Vagina (tissue), 2 donors: ENCODE measurements at regions not wholly inside any gene's neighbourhood (a gene's known extent, or its start where the extent isn't known, plus 50 kb on each side); places are given as distances from the start of the nearest gene placed in this dataset.

Experiments
- DNase-seq, 2 donors: peaks; one replicate each; pipeline ENCODE4 v3.0.0-alpha.2; 2017; ENCODE audit errors: extremely low spot score in 2 of 2
- H3K27ac ChIP-seq: fragments of 200-600 bp; sonication (generic); one replicate; pipeline ENCODE4 v1.5.1; 2019
- H3K27me3 ChIP-seq: fragments of 200-600 bp; sonication (generic); one replicate; pipeline ENCODE4 v1.5.1; 2019
- H3K36me3 ChIP-seq, 2 donors: fragments of 200-600 bp; sonication (generic); one replicate each; pipeline ENCODE4 v1.5.1; 2017 to 2019
- H3K4me1 ChIP-seq: fragments of 200-600 bp; sonication (generic); one replicate; pipeline ENCODE4 v1.5.1; 2019
- H3K4me3 ChIP-seq, 2 donors: fragments of 200-600 bp; sonication (generic); 1 replicate in 1 of 2; 2 replicates in 1 of 2; pipeline ENCODE4 v1.5.1; 2016 to 2019
- H3K9me3 ChIP-seq: fragments of 200-600 bp; sonication (generic); one replicate; pipeline ENCODE4 v1.5.1; 2019
- POLR2A ChIP-seq, 2 donors: fragments of 450-650 bp; IDR thresholded peaks; one replicate each; pipeline ENCODE4 v1.6.1; 2017; ENCODE audit warnings: antibody characterized with exemption in 2 of 2, mild to moderate bottlenecking in 2 of 2, moderate library complexity in 2 of 2
- POLR2AphosphoS5 ChIP-seq, 2 donors: sonication (generic); formaldehyde crosslinking; IDR thresholded peaks; one replicate each; pipeline ENCODE4 v1.9.0; 2017; ENCODE audit warnings: antibody characterized with exemption in 2 of 2, mild to moderate bottlenecking in 2 of 2, low read depth in 1 of 2; ENCODE audit not compliant: insufficient read depth in 1 of 2
- intact Hi-C: fragments of 100-400 bp; cut with DNase I; formaldehyde crosslinking; loops from one replicate; pipeline ENCODE4 v1.15.1; 2023
- TF ChIP-seq, protein P1 (sequence below), 3 experiments: fragments of 450-650 bp in 2 of 3; fragments of 200-600 bp in 1 of 3; sonication (generic) in 1 of 3; IDR thresholded peaks; one replicate each; pipeline ENCODE4 v1.5.1; 2017 to 2019; ENCODE audit warnings: antibody characterized with exemption in 3 of 3, mild to moderate bottlenecking in 2 of 3, moderate library complexity in 2 of 3

DNA sequence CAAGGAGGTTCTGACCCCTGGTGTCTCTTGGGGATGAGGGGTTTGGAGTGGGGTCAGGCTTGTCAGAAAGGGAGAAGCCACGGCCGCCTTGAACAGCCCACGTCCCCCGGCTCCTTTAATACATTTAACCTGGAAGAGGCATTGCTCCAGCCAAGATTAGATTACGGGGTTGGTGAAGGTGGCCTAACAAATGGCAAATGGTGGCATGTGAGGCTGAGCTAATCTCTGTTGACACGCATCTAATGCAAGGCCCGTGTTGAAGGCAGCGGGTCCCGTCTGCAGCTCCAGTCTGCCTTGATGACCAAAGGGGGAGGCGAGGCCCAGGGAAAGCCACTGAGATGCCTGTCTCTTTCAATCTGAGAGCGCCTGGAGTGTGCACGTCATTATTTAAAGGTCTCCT is 673.7 kb upstream of the TBX3 start:
- no peak for DNase-seq
- intact Hi-C loops, result no loop called here
- Histone ChIP-seq H3K9me3 (no peaks in the 10 kb centered on the region), H3K4me1 (peaks cover 18% of the 10 kb centered on the region), H3K27ac (no peak overlapping the region), H3K4me3 (no peak overlapping the region), H3K36me3 (no peaks in the 10 kb centered on the region), H3K27me3 (no peaks in the 10 kb centered on the region)
- no peak for TF ChIP-seq POLR2A (IDR thresholded peaks at IDR 0.05)
- TF ChIP-seq, protein P1, sequence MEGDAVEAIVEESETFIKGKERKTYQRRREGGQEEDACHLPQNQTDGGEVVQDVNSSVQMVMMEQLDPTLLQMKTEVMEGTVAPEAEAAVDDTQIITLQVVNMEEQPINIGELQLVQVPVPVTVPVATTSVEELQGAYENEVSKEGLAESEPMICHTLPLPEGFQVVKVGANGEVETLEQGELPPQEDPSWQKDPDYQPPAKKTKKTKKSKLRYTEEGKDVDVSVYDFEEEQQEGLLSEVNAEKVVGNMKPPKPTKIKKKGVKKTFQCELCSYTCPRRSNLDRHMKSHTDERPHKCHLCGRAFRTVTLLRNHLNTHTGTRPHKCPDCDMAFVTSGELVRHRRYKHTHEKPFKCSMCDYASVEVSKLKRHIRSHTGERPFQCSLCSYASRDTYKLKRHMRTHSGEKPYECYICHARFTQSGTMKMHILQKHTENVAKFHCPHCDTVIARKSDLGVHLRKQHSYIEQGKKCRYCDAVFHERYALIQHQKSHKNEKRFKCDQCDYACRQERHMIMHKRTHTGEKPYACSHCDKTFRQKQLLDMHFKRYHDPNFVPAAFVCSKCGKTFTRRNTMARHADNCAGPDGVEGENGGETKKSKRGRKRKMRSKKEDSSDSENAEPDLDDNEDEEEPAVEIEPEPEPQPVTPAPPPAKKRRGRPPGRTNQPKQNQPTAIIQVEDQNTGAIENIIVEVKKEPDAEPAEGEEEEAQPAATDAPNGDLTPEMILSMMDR (IDR thresholded peaks at IDR 0.05), result no peak
- TF ChIP-seq POLR2AphosphoS5 (IDR thresholded peaks at IDR 0.05; ENCODE audit: insufficient read depth in 1 of 2, low read depth in 1 of 2), result no peak

DNA sequence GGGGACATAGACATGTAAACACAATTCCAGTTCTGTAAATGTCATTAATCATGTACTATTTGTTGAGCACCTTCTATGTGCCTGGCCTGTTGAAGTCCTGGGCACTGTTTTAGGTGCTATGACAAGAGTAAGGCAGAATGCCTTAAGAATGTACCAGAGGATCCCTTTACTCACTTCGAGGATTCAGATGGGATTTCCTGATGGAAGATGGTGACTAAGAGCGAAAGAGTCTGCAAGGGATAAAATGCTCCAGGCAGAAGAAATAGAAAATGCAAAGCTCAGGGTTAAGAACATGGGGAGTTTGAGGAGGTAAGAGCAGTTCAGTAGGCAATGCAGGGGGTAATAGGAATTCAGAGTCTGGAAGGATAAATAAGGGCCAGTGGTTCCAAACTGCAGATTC is 671.3 kb upstream of the TBX3 start:
- Histone ChIP-seq H3K27me3 (no peaks in the 10 kb centered on the region), H3K27ac (peak overlapping the region; percentile 89), H3K36me3 (no peaks in the 10 kb centered on the region), H3K9me3 (no peaks in the 10 kb centered on the region), H3K4me1 (peaks cover 33% of the 10 kb centered on the region), H3K4me3 (no peak overlapping the region)
- TF ChIP-seq, protein P1 (IDR thresholded peaks at IDR 0.05), result no peak
- TF ChIP-seq POLR2AphosphoS5 (IDR thresholded peaks at IDR 0.05; ENCODE audit: insufficient read depth in 1 of 2, low read depth in 1 of 2), result no peak
- TF ChIP-seq POLR2A (IDR thresholded peaks at IDR 0.05), result no peak
- intact Hi-C loops, result no loop called here
- no peak for DNase-seq

DNA sequence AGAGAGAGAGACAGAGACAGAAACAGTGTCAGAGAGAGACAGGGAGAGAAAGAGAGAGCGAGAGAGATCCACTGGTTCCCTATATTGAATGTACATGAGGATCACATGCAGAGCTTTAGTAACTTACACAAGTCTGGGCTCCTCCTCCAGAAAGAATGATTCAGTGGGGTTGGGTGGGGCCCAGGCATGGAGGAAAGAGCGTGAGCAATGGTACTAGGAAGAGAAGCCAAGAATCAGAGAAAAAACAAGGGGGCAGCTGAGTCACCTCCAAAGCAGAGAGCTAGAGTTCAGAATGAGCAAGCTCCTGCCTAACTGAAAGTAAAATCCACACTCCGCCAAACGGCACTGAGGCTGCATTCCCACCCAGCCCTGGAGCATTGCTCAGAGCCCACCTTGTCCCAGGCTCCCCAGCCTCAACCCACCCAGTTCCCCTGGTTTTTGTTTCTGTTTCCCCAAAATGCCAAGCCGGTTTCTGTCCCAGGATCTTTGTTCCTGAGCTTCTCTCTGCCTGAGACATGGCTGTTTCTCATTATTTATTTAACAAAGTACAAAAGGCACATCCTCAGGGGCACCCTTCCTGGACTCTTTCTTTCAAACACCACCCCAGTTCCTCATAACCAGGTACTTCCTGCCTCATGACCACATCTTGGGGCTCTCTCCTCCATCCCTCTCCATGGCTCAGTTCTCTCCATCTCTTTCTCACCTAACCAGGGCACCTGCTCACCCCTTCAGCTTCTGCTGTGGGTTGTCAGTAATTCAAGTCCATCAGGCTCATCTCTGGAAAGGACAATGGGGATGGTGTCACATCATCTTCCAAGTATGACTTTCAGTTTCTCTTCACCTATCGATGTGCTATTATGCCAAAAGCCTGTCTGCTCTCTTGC is 670.3 kb upstream of the TBX3 start:
- DNase-seq, result peak in 1 of 2 donors; percentile 97
- TF ChIP-seq POLR2A (IDR thresholded peaks at IDR 0.05) (peak in 1 of 2 donors; percentile 16), POLR2AphosphoS5 (IDR thresholded peaks at IDR 0.05; ENCODE audit: insufficient read depth in 1 of 2, low read depth in 1 of 2) (peak; percentile 74 to 95)
- TF ChIP-seq, protein P1 (IDR thresholded peaks at IDR 0.05), result no peak
- intact Hi-C loops, result no loop called here

DNA sequence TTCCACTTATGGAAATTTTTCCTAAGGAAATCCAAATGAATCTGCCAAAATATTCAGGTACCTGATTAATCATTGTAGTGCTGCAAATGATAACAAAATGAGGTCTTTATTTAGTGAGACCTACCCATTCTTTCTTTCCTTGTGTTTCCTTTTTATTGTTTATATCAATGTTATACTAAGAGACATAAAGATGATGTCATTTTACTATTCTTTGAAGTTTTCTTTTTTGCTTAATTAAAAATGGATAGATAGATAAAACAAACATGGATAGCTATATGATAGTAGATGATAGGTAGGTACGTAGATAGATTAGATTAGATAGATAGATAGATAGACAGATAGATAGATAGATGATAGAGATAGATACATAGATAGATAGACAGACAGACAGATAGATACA is 669.5 kb upstream of the TBX3 start:
- no peaks in the 10 kb centered on the region for H3K27me3 ChIP-seq
- intact Hi-C loops, result no loop called here
- H3K4me1 ChIP-seq, result peaks cover 33% of the 10 kb centered on the region
- no peaks in the 10 kb centered on the region for H3K36me3 ChIP-seq
- peak overlapping the region; percentile 89 for H3K27ac ChIP-seq
- no peaks in the 10 kb centered on the region for H3K9me3 ChIP-seq
- H3K4me3 ChIP-seq, result peak overlapping the region in 1 of 2 donors; percentile 42
- DNase-seq, result no peak
- no peak for TF ChIP-seq POLR2AphosphoS5 (IDR thresholded peaks at IDR 0.05; ENCODE audit: insufficient read depth in 1 of 2, low read depth in 1 of 2)

More for the DNA sequence above, 670.3 kb upstream of the TBX3 start:
- Histone ChIP-seq H3K9me3 (no peaks in the 10 kb centered on the region), H3K27ac (peak overlapping the region; percentile 89), H3K36me3 (no peaks in the 10 kb centered on the region), H3K4me1 (peaks cover 33% of the 10 kb centered on the region), H3K27me3 (no peaks in the 10 kb centered on the region), H3K4me3 (peak overlapping the region; percentile 37 to 42)

DNA sequence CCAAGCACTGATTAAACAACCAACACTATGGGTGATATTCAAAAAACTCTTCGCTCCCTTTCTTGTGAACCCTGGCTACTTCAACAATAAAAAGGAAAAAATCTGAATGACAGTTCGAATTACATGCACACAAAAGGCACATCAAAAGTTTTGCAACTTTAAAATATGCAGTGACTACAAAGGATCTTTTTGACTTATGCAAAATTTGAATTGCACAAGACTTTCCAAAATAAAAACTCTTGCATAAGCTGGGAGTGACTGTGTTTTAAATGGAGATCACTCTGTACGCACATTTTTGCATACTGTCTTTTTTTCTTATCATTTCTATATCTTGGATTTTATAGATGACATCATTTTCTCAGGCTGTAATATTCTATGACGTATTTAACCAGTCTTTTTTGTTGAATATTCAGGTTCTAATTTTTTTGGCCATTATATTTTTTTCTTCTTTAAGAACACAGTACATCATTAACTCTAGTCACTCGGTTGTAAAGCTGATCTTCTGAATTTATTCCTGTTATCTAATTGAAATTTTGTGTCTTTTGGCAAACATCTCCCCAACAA is 667.6 kb upstream of the TBX3 start:
- intact Hi-C loops, result no loop called here
- Histone ChIP-seq H3K4me3 (no peak overlapping the region), H3K4me1 (peaks cover 33% of the 10 kb centered on the region), H3K36me3 (no peaks in the 10 kb centered on the region), H3K27me3 (no peaks in the 10 kb centered on the region), H3K9me3 (no peaks in the 10 kb centered on the region), H3K27ac (peak overlapping the region; percentile 72)
- TF ChIP-seq POLR2A (IDR thresholded peaks at IDR 0.05), result no peak
- TF ChIP-seq POLR2AphosphoS5 (IDR thresholded peaks at IDR 0.05; ENCODE audit: insufficient read depth in 1 of 2, low read depth in 1 of 2), result peak; percentile 62 to 91
- TF ChIP-seq, protein P1 (IDR thresholded peaks at IDR 0.05), result no peak
- DNase-seq, result no peak
